ENCODE measurements at regions not wholly inside any gene's neighbourhood (a gene's known extent, or its start where the extent isn't known, plus 50 kb on each side); places are given as distances from the start of the nearest gene placed in this dataset.
"Not testable (repeated sequence)": the region's sequence is repeated elsewhere in the genome, so short reads cannot be mapped to it uniquely, and the experiment has no call there.

DNA sequence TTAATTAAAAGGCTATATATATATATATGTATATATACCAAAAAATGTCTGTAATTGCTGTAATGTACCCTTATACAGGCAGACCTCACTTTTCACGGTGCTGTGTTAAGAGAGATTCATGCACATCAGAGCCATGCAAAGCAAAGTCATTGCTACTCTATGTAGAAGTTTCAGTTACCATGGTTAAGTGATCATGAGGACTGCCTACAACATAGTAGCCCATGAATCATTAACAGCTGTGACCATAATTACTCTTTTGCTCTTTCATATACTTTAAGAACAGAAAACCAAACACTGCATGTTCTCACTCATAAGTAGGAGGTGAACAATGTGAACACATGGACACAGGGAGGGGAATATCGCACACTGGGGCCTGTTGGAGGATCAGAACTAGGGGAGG, 225.3 kb upstream of the EPHA3 start:
- Mint-ChIP-seq H3K27ac (no peak overlapping the region), H3K4me3 (no peak overlapping the region), H3K36me3 (no peaks in the 10 kb centered on the region), H3K9me3 (no peaks in the 10 kb centered on the region), H3K4me1 (no peaks in the 10 kb centered on the region), H3K27me3 (no peaks in the 10 kb centered on the region)
- ATAC-seq = no peak

DNA sequence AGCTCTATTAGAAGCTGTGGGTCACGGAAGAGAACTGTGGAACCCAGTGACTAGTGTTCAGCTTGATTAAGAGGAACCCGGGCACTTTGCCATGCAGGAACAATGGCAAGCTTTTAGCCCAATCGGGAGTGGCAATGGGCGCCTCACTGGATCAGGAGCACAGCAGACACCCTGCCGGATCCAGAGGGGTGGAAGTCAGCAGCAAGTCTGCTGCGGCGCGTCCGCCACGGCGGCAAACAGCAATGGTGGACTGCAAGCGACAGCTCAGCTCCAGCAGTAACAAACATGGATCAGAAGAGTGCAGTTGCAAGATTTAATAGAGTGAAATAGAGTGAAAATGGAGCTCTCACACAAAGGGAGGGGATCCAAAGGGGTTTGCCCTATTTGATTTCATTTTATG, 220.8 kb upstream of the EPHA3 start:
- not testable (repeated sequence) for H3K27ac Mint-ChIP-seq, H3K9me3 Mint-ChIP-seq, H3K27me3 Mint-ChIP-seq, H3K4me3 Mint-ChIP-seq, ATAC-seq, H3K4me1 Mint-ChIP-seq, H3K36me3 Mint-ChIP-seq

DNA sequence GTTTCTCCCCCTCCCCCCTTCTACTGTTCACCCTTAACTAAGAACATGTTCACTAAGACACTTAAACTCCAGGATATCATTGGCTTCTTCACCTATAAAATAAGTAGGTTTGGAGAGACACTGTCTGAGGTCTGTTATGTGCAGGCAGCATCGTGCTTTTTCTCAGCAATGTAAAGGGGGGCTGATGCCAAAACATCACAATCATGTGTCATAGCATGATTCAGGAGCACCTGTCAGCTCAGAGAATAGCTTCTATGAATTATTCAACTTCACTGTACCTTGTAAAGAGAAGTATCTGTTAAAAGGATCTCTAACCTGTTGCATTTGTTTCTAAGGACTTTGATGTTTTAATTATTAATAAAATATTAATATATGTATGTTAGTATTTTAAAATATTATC, 211.4 kb upstream of the EPHA3 start:
- H3K27ac Mint-ChIP-seq = no peak overlapping the region
- no peaks in the 10 kb centered on the region for H3K27me3 Mint-ChIP-seq
- ATAC-seq = no peak

DNA sequence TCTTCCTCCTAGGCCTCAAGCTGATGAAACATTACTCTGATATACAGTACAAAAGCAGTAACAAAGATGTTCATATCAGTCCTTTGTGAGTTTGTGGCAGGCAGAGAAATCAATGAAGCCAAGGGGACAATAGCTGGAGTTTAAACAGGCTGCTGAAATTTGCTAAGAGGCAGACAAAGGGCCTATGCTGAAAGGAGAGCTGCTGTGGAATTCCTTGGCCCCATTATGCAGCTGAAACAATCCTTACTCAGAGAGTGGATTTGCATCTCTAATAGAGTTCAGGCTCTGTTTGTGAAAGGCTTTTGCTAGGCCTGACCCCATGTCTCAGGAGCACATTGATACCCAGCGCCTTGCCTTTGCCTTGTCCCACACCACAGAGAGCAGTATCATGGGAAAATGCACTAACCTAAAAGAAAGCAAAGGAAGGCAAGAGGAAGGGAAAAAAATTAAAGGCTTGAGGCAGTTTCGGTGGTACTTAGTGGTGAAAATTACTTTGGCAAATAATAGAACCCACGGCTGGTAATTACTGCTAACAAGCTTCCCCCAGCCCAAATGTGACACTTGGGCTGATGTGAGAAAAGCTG, 195.0 kb upstream of the EPHA3 start:
- Mint-ChIP-seq H3K27me3 (no peaks in the 10 kb centered on the region), H3K9me3 (no peaks in the 10 kb centered on the region), H3K4me3 (no peak overlapping the region), H3K36me3 (no peaks in the 10 kb centered on the region), H3K27ac (no peak overlapping the region), H3K4me1 (no peaks in the 10 kb centered on the region)
- no peak for ATAC-seq

More for the DNA sequence above, 211.4 kb upstream of the EPHA3 start:
- H3K4me3 Mint-ChIP-seq = no peak overlapping the region
- H3K36me3 Mint-ChIP-seq = no peaks in the 10 kb centered on the region
- no peaks in the 10 kb centered on the region for H3K4me1 Mint-ChIP-seq
- peaks cover 2% of the 10 kb centered on the region for H3K9me3 Mint-ChIP-seq

DNA sequence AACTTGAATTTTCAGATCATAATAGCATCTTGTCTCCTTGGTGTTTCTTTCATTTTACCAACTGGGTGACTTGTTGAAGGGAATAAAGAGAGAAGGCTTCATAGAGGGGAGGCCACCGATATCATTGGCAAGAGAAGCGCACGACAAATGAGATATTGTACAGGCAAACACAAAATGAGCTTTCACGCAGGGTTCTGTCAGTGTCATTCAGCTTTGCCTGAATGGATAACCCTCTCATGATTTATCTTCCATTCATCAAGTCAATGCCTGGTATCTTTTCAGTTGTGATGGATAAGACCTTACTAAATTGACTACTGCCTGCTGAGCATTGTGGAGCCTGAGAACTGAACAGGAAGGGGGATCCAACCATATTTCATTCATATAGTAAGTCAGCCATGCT, 188.6 kb upstream of the EPHA3 start:
- no peak for ATAC-seq
- Mint-ChIP-seq H3K4me1 (no peaks in the 10 kb centered on the region), H3K27me3 (no peaks in the 10 kb centered on the region), H3K36me3 (no peaks in the 10 kb centered on the region), H3K27ac (no peak overlapping the region), H3K9me3 (no peaks in the 10 kb centered on the region), H3K4me3 (no peak overlapping the region)

DNA sequence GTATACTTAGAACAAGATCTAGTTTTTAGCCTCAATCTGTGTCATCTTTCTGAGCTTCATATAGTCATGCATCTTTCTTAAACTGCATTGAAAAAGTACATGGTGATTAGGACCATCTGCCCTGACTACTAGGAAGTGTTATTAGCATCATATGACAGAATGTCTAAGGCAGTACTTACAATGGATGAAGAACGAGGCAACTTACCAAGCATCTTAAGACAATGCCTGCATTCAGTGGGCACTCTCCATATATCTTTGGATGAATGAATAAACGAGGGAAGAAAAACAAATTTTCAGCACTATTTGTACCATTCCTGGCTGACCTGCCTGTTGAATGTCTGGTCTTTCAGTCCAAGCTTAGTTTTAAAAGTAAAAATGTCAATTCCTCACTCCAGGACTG, 185.4 kb upstream of the EPHA3 start:
- H3K4me1 Mint-ChIP-seq = no peaks in the 10 kb centered on the region
- no peak overlapping the region for H3K4me3 Mint-ChIP-seq
- no peaks in the 10 kb centered on the region for H3K27me3 Mint-ChIP-seq
- H3K9me3 Mint-ChIP-seq = no peaks in the 10 kb centered on the region
- H3K27ac Mint-ChIP-seq = no peak overlapping the region
- no peak for ATAC-seq
- H3K36me3 Mint-ChIP-seq = no peaks in the 10 kb centered on the region

DNA sequence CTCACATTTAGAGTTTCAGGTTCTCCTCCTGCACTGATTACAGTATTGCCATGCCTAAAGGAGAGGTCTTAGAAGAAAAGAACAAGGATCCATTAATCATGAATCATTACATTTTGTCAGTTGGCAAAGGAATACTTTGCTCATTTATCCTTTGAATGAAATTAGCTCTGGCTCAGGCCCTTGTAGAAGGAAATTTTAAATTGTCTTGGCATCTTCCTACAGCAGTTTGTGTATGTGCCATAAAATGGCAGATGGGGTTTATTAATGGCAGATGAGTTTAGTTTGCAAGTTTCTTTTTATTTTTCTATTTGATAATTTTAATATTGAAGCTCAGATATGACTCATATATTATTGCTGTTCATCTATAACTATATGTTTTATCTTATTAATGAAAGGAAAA, 181.2 kb upstream of the EPHA3 start:
- no peaks in the 10 kb centered on the region for H3K36me3 Mint-ChIP-seq
- no peaks in the 10 kb centered on the region for H3K4me1 Mint-ChIP-seq
- H3K27me3 Mint-ChIP-seq = no peaks in the 10 kb centered on the region

DNA sequence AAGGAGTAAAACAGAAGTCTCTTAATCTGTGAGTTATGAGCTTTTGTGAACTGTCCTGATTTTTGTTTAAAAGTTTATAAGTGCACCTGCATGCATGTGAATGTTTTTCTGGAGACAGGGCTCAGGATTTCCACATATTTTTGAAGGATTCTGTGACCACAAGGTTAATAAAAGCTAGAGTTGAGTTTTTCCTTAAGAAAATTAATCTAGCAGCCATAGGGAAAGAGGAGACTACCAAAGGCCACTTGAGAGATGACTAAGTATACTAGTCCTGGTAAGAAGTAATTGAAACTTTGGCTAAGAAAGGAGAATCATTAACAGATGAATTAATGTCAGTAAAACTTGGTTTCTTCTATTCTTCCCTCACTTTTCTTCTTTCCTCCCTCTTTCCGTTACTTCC, 176.8 kb upstream of the EPHA3 start:
- no peak for ATAC-seq
- H3K27ac Mint-ChIP-seq = no peak overlapping the region
- H3K36me3 Mint-ChIP-seq = no peaks in the 10 kb centered on the region
- no peak overlapping the region for H3K4me3 Mint-ChIP-seq
- no peaks in the 10 kb centered on the region for H3K4me1 Mint-ChIP-seq
- peaks cover 2% of the 10 kb centered on the region for H3K9me3 Mint-ChIP-seq
- no peaks in the 10 kb centered on the region for H3K27me3 Mint-ChIP-seq

More for the DNA sequence above, 181.2 kb upstream of the EPHA3 start:
- Mint-ChIP-seq H3K27ac (no peak overlapping the region), H3K4me3 (no peak overlapping the region), H3K9me3 (no peaks in the 10 kb centered on the region)
- no peak for ATAC-seq

DNA sequence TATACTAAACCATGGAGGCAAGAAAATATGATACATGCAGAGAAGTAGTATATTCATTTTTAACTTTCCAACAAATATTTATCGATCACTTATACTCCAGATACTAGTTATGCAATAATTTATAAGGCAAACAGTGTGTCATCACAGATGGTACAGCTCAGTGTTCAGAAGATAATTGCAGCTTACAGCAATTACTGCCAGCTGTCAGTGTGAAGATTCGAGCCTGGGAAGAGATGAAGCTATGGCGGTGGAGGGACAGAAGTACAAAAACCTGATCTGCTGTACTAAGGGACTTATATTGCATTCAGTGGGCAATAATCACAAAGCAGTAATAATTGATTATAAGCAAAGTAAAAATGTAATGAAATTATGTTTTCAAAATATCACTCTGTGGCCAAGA, 170.6 kb upstream of the EPHA3 start:
- Mint-ChIP-seq H3K4me1 (no peaks in the 10 kb centered on the region), H3K36me3 (no peaks in the 10 kb centered on the region), H3K4me3 (no peak overlapping the region), H3K27me3 (no peaks in the 10 kb centered on the region), H3K27ac (no peak overlapping the region), H3K9me3 (peaks cover 4% of the 10 kb centered on the region)
- no peak for ATAC-seq

DNA sequence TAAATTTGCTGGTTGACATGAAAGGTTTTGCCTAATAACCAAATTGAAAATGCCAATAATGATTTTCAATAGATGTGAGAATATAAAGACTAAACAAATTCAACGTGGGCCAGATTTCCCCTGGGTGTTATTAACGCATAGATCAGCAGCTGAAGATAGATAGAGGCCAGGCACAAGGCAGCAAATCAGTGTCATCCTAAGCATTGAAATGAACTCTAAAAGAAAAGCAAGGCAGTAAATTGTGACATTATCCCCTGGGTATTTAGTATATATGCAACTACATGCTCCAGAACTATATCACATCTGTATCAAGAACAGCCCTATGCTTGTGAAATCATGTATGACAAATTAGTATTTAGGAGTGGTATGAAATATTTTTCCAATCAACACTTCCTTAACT, 167.1 kb upstream of the EPHA3 start:
- no peak for ATAC-seq
- no peak overlapping the region for H3K4me3 Mint-ChIP-seq
- H3K27ac Mint-ChIP-seq = no peak overlapping the region
- no peaks in the 10 kb centered on the region for H3K4me1 Mint-ChIP-seq
- peaks cover 2% of the 10 kb centered on the region for H3K9me3 Mint-ChIP-seq
- no peaks in the 10 kb centered on the region for H3K36me3 Mint-ChIP-seq
- H3K27me3 Mint-ChIP-seq = no peaks in the 10 kb centered on the region

DNA sequence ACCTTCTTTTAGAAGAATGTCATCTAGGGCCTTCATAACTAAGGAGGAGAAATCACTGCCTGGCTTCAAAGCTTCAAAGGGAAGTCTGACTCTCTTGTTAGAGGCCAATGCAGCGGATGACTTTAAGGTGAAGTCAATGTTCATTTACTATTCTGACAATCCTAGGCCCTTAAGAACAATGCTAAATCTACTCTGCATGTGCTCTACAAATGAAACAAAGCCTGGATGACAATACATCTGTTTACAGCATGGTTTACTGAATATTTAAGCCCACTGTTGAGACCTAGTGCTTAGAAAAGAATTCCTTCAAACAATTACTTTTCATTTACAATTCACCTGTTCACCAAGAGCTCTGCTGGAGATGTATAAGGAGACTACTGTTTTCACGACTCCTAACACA, 160.4 kb upstream of the EPHA3 start:
- Mint-ChIP-seq H3K36me3 (no peaks in the 10 kb centered on the region), H3K4me1 (no peaks in the 10 kb centered on the region), H3K4me3 (no peak overlapping the region), H3K9me3 (no peaks in the 10 kb centered on the region), H3K27ac (no peak overlapping the region), H3K27me3 (no peaks in the 10 kb centered on the region)
- ATAC-seq = no peak

DNA sequence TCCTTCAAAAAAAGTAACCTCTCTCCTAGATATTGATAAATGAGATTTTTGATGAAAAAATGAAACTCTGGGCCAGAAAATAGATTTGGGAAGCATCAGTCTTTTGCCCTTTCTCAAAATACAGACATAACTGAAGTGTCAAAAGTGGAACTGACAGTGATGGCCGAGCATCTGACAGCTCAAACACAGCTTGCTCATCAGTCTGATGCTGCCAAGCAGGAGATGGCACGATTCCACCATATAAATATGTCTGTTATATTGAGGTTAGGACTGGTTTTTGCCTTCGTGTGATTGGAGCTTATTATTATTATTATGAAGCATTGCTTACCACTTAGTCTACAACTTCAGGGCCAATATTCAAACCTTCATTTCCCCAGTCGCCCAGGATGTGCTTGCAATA, 152.6 kb upstream of the EPHA3 start:
- Mint-ChIP-seq H3K27me3 (no peaks in the 10 kb centered on the region), H3K27ac (no peak overlapping the region), H3K9me3 (no peaks in the 10 kb centered on the region), H3K4me3 (no peak overlapping the region), H3K4me1 (no peaks in the 10 kb centered on the region), H3K36me3 (no peaks in the 10 kb centered on the region)
- ATAC-seq = no peak

DNA sequence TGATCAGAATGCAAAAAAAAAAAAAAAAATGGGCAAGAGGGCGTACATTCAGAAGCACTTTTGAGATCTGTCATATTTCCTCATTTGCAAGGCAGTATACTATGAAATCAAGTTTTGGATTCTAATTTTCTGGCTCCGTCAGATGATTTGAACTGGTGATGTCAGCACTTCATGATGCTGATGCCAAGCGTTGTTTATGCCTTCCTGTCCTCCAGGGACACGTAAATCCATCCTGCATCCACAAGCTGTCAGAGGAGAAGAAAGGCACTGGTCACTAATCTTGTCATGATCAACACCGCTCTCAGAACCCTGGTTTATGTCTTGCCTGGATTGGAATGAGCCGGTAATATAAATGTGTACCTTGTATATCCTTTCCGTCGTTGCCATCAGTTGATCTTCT, 152.1 kb upstream of the EPHA3 start:
- H3K4me3 Mint-ChIP-seq = no peak overlapping the region
- ATAC-seq = no peak
- no peaks in the 10 kb centered on the region for H3K9me3 Mint-ChIP-seq
- no peaks in the 10 kb centered on the region for H3K27me3 Mint-ChIP-seq
- no peaks in the 10 kb centered on the region for H3K4me1 Mint-ChIP-seq
- H3K27ac Mint-ChIP-seq = no peak overlapping the region
- no peaks in the 10 kb centered on the region for H3K36me3 Mint-ChIP-seq

DNA sequence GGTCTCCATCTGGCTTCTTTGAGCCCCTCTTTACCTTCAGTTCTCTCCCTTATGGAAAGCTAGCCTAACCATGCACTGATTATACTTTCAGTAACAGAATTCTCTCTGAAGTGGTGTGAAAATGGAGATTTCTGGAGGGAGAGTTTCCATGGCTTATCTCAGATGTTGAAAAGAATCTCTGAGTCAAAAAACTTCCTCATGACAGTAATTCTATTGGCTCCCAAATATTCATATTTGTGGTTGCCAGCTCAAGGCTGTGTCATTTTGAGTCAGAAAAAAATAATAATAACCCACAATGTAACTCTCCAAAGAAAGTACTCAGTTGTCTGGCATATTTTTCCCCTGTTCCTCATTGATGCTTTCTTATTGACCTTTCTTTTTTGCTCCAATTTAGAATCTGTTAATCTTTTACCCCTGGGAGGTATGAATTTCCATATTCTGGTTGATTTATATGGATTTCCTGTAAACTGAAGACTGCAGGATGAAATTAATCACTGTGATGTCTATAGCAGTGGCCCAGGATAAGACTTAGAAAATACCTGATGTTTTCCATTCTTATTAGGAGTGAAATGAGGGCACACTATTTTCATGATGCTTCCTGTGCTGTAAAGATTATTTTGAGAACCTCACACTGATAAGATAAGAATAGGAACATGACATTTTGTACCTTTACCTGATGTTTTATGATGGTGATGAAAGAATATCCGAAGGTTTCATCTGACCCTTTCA, 149.5 kb upstream of the EPHA3 start:
- H3K4me3 Mint-ChIP-seq = no peak overlapping the region
- H3K4me1 Mint-ChIP-seq = no peaks in the 10 kb centered on the region
- H3K27me3 Mint-ChIP-seq = no peaks in the 10 kb centered on the region
- H3K9me3 Mint-ChIP-seq = no peaks in the 10 kb centered on the region
- ATAC-seq = no peak
- no peak overlapping the region for H3K27ac Mint-ChIP-seq
- H3K36me3 Mint-ChIP-seq = no peaks in the 10 kb centered on the region

DNA sequence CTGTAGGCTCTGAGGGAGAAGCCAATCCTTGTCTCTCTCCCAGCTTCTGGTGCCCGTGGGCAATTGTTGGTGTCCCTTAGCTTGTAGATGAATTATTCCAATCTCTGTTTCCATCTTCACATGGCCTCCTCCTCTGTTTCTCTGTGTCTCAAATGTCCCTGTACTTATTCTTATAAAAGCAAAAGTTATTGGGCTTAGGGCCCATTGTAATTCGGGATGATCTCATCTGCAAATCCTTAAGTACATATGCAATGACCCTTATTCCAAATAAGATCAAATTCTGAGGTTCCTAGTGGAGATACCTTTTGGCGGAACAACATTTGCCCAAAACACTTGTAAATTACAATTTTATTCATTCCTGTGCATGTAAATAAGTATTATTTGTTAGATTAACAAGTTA, 147.4 kb upstream of the EPHA3 start:
- Mint-ChIP-seq H3K27ac (no peak overlapping the region), H3K9me3 (no peaks in the 10 kb centered on the region), H3K27me3 (no peaks in the 10 kb centered on the region), H3K4me3 (no peak overlapping the region), H3K36me3 (no peaks in the 10 kb centered on the region), H3K4me1 (no peaks in the 10 kb centered on the region)
- no peak for ATAC-seq

DNA sequence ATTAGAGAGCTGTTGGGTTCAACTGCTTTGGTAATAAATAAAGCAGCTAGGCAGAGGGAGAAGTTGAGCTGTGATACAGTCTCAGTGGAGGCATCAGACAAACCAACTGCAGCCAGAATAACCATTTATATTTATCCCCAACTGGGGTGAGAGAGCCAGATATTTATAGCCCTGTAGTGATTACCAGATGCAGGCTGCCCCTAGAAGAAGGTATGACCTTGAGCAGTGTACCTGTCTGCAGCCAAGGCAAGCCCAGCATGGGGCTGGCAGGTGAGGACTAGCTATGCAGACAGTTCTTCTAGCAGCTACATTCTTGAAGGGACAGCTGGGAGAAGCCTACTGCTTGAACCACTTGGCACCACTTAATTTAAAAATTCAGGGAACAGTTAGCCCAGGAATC, 144.4 kb upstream of the EPHA3 start:
- H3K27ac Mint-ChIP-seq = no peak overlapping the region
- no peaks in the 10 kb centered on the region for H3K9me3 Mint-ChIP-seq
- no peaks in the 10 kb centered on the region for H3K36me3 Mint-ChIP-seq
- H3K4me3 Mint-ChIP-seq = no peak overlapping the region
- H3K4me1 Mint-ChIP-seq = no peaks in the 10 kb centered on the region
- ATAC-seq = peak; percentile 50
- H3K27me3 Mint-ChIP-seq = no peaks in the 10 kb centered on the region
